OCI-LY7 (cell line): ENCODE measurements at regions not wholly inside any gene's neighbourhood (a gene's known extent, or its start where the extent isn't known, plus 50 kb on each side); places are given as distances from the start of the nearest gene placed in this dataset.
"Not testable (repeated sequence)": the region's sequence is repeated elsewhere in the genome, so short reads cannot be mapped to it uniquely, and the experiment has no call there.

Source experiments
- BruUV-seq: library from RNA; stranded (reverse); fragments of 400-500 nt; replicated peaks from 2 replicates; lab custom pipeline; 2021; lab: Mats Ljungman, UMichigan
- CTCF ChIA-PET: fragments of 300-600 bp; sonication (Branson Sonifier 250); formaldehyde crosslinking; loops from one replicate; lab custom pipeline; 2022; ENCODE audit warnings: antibody characterized with exemption; ENCODE audit not compliant: unreplicated experiment; lab: Charles Lee
- POLR2A ChIA-PET: fragments of 300-600 bp; sonication (Branson Sonifier 250); formaldehyde crosslinking; loops from one replicate; lab custom pipeline; 2022; ENCODE audit warnings: antibody characterized with exemption; lab: Charles Lee
- DNase-seq: peaks from one replicate; pipeline ENCODE4 v3.0.0-alpha.2; 2015; ENCODE audit warnings: low spot score
- H2AFZ ChIP-seq: fragments of 200-600 bp; sonication (generic), shearing (Covaris generic); 2 replicates; pipeline ENCODE4 v1.6.1; 2014; ENCODE audit warnings: mild to moderate bottlenecking, antibody characterized with exemption, low read length, moderate library complexity
- H3K27ac ChIP-seq: fragments of 200-600 bp; sonication (generic); 2 replicates; pipeline ENCODE4 v1.5.1; 2014; ENCODE audit warnings: mixed run types, low read depth, mild to moderate bottlenecking, moderate library complexity, low read length, inconsistent platforms; ENCODE audit not compliant: poor library complexity, severe bottlenecking
- H3K36me3 ChIP-seq: fragments of 200-600 bp; sonication (generic); 2 replicates; pipeline ENCODE4 v1.6.1; 2014; ENCODE audit warnings: mild to moderate bottlenecking, antibody characterized with exemption, low read length, moderate library complexity, mixed read lengths; ENCODE audit not compliant: insufficient read depth
- H3K4me1 ChIP-seq: fragments of 200-600 bp; sonication (generic); 2 replicates; pipeline ENCODE4 v1.5.1; 2014; ENCODE audit warnings: mild to moderate bottlenecking, low read length; ENCODE audit not compliant: insufficient read depth, poor library complexity, severe bottlenecking
- H3K4me2 ChIP-seq: fragments of 200-600 bp; sonication (generic); 2 replicates; pipeline ENCODE4 v1.6.1; 2014; ENCODE audit warnings: mild to moderate bottlenecking, low read length
- H3K4me3 ChIP-seq: fragments of 200-600 bp; sonication (generic); 2 replicates; pipeline ENCODE4 v1.5.1; 2014; ENCODE audit warnings: mild to moderate bottlenecking, low read depth, low read length; ENCODE audit not compliant: poor library complexity, severe bottlenecking
- H3K79me2 ChIP-seq: fragments of 200-600 bp; sonication (generic); 2 replicates; pipeline ENCODE4 v1.6.1; 2016; ENCODE audit warnings: low read depth, mild to moderate bottlenecking, low read length, moderate library complexity, mixed read lengths; ENCODE audit not compliant: insufficient read depth
- H3K9me2 ChIP-seq: fragments of 200-600 bp; sonication (generic); 2 replicates; pipeline ENCODE4 v1.6.1; 2016; ENCODE audit warnings: mild to moderate bottlenecking, low read length, mixed read lengths; ENCODE audit not compliant: insufficient read depth
- H3K9me3 ChIP-seq: fragments of 200-600 bp; sonication (generic); 2 replicates; pipeline ENCODE4 v1.6.1; 2014; ENCODE audit warnings: mild to moderate bottlenecking, mixed run types, low read length, mixed read lengths
- H4K20me1 ChIP-seq: fragments of 200-600 bp; sonication (generic); 2 replicates; pipeline ENCODE4 v1.6.1; 2014; ENCODE audit warnings: mild to moderate bottlenecking, antibody characterized with exemption, low read length, moderate library complexity, mixed read lengths; ENCODE audit not compliant: insufficient read depth
- EZH2phosphoT487 ChIP-seq: fragments of 200-600 bp; sonication (generic); IDR thresholded peaks from 2 replicates; pipeline ENCODE4 v1.6.1; 2018; ENCODE audit warnings: low read depth, borderline replicate concordance, mild to moderate bottlenecking, mixed run types, antibody characterized with exemption, low read length, moderate library complexity, mixed read lengths
- intact Hi-C: fragments of 100-400 bp; cut with micrococcal nuclease; formaldehyde crosslinking; loops from one replicate; pipeline ENCODE4 v1.10.0; 2022; ENCODE audit not compliant: unreplicated experiment
- TF ChIP-seq, protein P1 (sequence below): fragments of 200-600 bp; sonication (generic); conservative IDR thresholded peaks from 2 replicates; pipeline ENCODE4 v1.5.1; 2014; ENCODE audit warnings: mild to moderate bottlenecking, antibody characterized with exemption, low read length, moderate library complexity, mixed read lengths

DNA sequence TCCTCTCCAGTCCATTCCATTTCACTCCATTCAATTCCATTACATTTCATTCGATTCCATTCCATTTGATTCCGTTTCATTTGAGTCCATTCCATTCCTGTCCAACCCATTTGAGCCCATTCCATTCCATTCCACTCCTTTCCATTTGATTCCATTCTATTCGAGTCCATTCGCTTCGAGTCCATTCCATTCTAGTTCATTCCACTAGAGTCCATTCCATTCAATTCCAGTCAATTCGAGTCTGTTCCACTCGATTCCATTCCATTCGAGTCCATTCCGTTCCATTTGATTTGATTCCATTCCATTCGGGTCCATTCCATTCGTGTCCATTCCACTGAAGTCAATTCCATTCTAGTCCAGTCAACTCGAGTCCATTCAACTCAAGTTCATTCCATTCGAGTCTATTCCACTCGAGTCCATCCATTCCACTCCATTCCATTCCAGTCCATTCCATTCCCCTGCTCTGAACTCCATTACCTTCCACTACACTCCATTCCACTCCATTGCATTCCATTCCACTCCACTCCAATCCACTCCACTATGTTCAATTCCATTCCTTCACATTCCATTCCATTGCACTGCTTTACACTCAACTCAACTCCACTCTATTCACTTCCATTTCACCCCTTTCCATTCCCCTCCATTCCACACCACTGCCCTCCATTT, 2569.4 kb upstream of the TPTE start:
- ChIA-PET POLR2A (no interaction called here), CTCF (no interaction called here)
- DNase-seq, result no peak
- TF ChIP-seq EZH2phosphoT487, result no peak
- TF ChIP-seq, protein P1, sequence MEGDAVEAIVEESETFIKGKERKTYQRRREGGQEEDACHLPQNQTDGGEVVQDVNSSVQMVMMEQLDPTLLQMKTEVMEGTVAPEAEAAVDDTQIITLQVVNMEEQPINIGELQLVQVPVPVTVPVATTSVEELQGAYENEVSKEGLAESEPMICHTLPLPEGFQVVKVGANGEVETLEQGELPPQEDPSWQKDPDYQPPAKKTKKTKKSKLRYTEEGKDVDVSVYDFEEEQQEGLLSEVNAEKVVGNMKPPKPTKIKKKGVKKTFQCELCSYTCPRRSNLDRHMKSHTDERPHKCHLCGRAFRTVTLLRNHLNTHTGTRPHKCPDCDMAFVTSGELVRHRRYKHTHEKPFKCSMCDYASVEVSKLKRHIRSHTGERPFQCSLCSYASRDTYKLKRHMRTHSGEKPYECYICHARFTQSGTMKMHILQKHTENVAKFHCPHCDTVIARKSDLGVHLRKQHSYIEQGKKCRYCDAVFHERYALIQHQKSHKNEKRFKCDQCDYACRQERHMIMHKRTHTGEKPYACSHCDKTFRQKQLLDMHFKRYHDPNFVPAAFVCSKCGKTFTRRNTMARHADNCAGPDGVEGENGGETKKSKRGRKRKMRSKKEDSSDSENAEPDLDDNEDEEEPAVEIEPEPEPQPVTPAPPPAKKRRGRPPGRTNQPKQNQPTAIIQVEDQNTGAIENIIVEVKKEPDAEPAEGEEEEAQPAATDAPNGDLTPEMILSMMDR, result no peak
- no peaks in the 10 kb centered on the region for H3K4me1 ChIP-seq
- H3K9me3 ChIP-seq, result peaks cover 91% of the 10 kb centered on the region
- H3K27ac ChIP-seq, result no peak overlapping the region
- H2AFZ ChIP-seq, result no peak overlapping the region
- H3K36me3 ChIP-seq, result no peaks in the 10 kb centered on the region
- no TSS peak for BruUV-seq
- intact Hi-C loops, result no loop called here
- H3K4me2 ChIP-seq, result no peak overlapping the region
- H3K4me3 ChIP-seq, result no peak overlapping the region
- H3K79me2 ChIP-seq, result no peaks in the 10 kb centered on the region
- no peaks in the 10 kb centered on the region for H3K9me2 ChIP-seq
- no peaks in the 10 kb centered on the region for H4K20me1 ChIP-seq

GRCh38 chr21:7952648-7953047, 2568.7 kb upstream of the TPTE start:
- no peaks in the 10 kb centered on the region for H3K36me3 ChIP-seq
- peaks cover 87% of the 10 kb centered on the region for H3K9me3 ChIP-seq
- H2AFZ ChIP-seq, result no peak overlapping the region
- POLR2A ChIA-PET, result no interaction called here
- H3K4me1 ChIP-seq, result no peaks in the 10 kb centered on the region
- no peak overlapping the region for H3K4me2 ChIP-seq
- no peak overlapping the region for H3K4me3 ChIP-seq
- no peak for DNase-seq
- no peaks in the 10 kb centered on the region for H3K9me2 ChIP-seq
- CTCF ChIA-PET, result no interaction called here
- intact Hi-C loops, result no loop called here
- no peak overlapping the region for H3K27ac ChIP-seq
- H3K79me2 ChIP-seq, result no peaks in the 10 kb centered on the region
- BruUV-seq, result no TSS peak
- H4K20me1 ChIP-seq, result no peaks in the 10 kb centered on the region
- TF ChIP-seq EZH2phosphoT487, result no peak
- TF ChIP-seq, protein P1, result no peak

DNA sequence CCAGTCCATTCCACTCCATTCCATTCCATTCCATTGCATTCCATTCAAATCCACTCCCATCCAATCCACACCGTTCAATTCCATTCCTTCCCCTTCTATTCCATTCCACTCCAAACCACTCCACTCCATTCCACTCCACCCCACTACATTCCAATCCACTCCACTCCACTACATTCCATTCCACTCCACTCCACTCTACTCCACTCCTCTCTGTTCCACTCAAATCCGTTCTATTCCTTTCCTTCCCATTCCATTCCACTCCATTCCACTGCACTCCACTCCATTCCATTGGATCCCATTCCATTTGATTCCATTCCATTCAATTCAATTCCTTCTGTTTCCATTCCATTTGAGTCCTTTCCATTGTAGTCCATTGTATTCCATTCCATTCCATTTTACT, 2568.3 kb upstream of the TPTE start:
- ChIA-PET CTCF (no interaction called here), POLR2A (no interaction called here)
- H3K79me2 ChIP-seq, result no peaks in the 10 kb centered on the region
- H3K4me2 ChIP-seq, result no peak overlapping the region
- H3K4me1 ChIP-seq, result no peaks in the 10 kb centered on the region
- no peaks in the 10 kb centered on the region for H3K9me2 ChIP-seq
- H3K27ac ChIP-seq, result no peak overlapping the region
- H3K36me3 ChIP-seq, result no peaks in the 10 kb centered on the region
- no peak for TF ChIP-seq EZH2phosphoT487
- TF ChIP-seq, protein P1, result no peak
- H4K20me1 ChIP-seq, result no peaks in the 10 kb centered on the region
- H3K4me3 ChIP-seq, result no peak overlapping the region
- intact Hi-C loops, result no loop called here
- no peak for DNase-seq
- peaks cover 87% of the 10 kb centered on the region for H3K9me3 ChIP-seq
- no peak overlapping the region for H2AFZ ChIP-seq
- BruUV-seq, result no TSS peak

DNA sequence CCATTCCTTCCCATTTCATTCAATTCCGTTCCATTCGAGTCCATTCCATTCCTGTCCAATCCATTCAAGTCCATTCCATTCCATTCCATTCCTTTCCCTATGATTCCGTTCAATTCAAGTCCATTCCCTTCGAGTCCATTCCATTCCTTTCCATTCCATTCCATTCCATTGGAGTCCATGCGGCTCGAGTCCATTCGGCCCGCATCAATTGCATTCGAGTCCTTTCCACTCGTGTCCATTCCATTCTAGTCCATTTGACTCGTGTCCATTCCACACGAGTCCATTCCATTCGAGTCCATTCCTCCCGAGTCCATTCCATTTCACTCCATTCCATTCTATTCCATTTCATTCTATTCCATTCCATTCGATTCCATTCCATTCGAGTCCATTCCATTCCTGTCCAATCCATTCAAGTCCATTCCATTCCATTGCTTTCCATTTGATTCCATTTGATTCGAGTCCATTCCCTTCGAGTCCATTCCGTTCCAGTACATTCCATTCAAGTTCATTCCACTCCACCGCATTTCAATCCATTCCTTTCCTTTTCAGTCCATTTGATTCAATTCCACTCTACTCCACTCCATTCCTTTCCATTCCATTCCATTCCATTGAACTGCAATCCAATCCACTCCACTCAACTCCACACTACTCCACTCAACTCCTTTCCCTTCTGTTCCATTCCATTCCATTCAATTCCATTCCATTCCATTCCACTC, 2565.9 kb upstream of the TPTE start:
- H3K79me2 ChIP-seq, intact Hi-C loops, POLR2A ChIA-PET: not testable (repeated sequence)

More for the DNA sequence above, 2565.9 kb upstream of the TPTE start:
- DNase-seq, H3K4me1 ChIP-seq, H4K20me1 ChIP-seq, H3K27ac ChIP-seq, H3K9me2 ChIP-seq, CTCF ChIA-PET, BruUV-seq, H3K4me2 ChIP-seq, H2AFZ ChIP-seq, H3K4me3 ChIP-seq, H3K36me3 ChIP-seq: not testable (repeated sequence)
- peaks cover 72% of the 10 kb centered on the region for H3K9me3 ChIP-seq
